ENCODE measurements at regions not wholly inside any gene's neighbourhood (a gene's known extent, or its start where the extent isn't known, plus 50 kb on each side); places are given as distances from the start of the nearest gene placed in this dataset.
A peak's percentile ranks its signal among the peaks of the same experiment; 100 is the strongest.
"Not testable (repeated sequence)": the region's sequence is repeated elsewhere in the genome, so short reads cannot be mapped to it uniquely, and the experiment has no call there.

DNA sequence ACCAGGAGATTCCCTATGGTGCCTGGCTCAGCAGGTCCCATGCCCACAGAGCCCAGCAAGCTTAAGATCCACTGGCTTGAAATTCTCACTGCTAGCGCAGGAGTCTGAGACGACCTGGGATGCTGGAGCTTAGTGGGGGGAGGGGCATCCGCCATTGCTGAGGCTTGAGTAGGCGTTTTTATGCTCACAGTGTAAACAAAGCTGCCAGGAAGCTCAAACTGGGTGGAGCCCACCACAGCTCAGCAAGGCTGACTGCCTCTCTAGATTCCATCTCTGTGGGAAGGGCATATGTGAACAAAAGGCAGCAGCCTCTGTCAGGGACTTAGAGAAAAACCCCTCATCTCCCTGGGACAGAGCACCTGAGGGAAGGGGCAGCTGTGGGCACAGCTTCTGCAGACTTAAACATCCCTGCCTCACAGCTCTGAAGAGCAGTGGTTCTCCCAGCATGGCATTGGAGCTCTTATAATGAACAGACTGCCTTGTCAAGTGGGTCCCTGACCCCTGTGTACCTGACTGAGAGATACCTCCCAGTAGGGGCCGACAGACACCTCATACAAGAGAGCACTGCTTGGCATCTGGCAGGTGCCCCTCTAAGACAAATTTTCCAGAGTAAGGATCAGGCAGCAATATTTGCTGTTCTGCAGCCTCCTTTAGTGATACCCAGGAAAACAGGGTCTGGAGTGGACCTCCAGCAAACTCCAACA, 231.5 kb upstream of the SETMAR start:
- peak; percentile 88 for DNase-seq (ENCODE audit: low read depth, low spot score)

DNA sequence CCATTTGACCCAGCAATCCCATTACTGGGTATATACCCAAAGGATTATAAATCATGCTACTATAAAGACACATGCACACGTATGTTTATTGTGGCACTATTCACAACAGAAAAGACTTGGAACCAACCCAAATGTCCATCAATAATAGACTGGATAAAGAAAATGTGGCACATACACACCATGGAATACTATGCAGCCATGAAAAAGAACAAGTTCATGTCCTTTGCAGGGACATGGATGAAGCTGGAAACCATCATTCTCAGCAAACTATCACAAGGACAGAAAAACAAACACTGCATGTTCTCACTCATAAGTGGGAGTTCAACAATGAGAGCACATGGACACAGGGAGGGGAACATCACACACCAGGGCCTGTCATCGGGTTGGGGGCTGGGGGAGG, 225.9 kb upstream of the SETMAR start:
- DNase-seq (ENCODE audit: low read depth, low spot score): not testable (repeated sequence)

DNA sequence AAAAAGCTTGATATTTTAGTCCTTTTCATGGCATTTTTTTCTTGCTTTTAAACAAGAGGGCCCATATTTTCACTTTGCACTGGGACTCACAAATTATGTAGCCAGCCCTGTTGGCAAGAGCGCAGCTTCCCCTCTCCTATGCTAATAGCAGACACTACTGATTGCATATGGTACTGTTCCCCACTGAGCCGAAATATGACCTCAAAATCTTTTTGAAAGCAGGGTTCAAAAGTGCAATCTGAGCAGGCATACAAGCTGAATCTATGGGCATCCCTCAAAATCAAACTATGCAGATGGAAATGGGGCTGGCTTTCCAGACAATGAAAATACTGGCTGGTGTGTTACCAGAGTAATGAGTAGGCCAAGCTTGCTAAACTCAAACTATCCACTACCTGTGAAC, 225.2 kb upstream of the SETMAR start:
- no peak for DNase-seq (ENCODE audit: low read depth, low spot score)

DNA sequence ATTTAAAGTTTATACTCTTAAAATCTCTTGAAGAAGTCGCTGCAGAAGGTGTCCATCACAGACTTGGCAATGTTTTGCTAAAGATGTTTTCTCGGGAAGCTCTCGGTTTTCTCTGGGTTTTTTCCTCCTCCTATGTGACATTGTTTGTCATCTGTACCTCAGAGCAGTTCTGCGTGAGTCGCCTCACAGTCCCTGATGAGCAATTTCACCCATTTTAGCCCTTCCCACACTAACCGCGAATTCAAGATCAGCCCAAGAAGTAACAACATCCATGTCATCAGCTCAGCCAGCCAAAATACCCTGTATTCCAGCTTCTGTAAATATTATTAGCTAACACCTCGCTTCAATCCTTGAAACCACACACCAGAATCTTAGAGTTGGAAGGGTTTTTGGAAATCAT, 224.3 kb upstream of the SETMAR start:
- DNase-seq (ENCODE audit: low read depth, low spot score): no peak

DNA sequence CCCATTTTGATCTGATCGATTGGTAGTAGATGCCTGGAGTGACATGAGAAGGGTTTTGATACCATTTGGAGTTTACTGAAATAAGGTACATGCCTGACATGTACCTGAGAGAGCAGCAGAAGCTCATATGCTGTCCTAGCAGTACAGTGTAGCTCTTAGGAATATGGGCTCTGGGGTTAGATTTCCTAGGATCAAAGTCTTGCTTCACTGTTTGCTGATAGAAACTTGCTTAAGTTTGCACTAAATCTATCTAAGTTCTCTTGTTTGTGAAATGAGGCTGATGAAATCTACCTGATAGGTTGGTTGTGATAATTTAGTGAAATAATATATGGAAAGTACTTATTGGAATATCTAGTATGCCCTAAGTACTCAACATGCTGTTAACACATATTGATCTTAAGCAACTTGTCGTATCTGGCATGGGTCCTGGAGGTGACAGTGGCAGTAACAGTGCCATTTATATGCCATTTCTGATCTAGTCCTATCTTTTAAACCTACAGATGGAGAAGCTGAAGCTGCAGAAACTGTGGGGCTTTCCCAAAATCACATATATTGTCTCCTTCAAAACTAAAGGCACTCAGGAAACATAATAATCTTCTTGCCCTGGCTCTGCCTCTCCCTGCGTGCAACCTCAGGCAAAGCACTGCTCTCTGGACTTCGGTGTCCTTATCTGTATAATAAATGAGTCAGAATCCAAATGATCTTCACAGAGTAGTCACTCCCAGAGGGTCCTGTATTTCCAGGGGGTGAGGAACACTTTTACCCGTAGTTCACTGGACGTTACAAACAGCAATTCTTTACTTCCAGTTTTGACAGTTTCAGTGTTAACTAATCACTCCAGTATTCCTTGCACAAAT, 223.6 kb upstream of the SETMAR start:
- no peak for DNase-seq (ENCODE audit: low read depth, low spot score)

DNA sequence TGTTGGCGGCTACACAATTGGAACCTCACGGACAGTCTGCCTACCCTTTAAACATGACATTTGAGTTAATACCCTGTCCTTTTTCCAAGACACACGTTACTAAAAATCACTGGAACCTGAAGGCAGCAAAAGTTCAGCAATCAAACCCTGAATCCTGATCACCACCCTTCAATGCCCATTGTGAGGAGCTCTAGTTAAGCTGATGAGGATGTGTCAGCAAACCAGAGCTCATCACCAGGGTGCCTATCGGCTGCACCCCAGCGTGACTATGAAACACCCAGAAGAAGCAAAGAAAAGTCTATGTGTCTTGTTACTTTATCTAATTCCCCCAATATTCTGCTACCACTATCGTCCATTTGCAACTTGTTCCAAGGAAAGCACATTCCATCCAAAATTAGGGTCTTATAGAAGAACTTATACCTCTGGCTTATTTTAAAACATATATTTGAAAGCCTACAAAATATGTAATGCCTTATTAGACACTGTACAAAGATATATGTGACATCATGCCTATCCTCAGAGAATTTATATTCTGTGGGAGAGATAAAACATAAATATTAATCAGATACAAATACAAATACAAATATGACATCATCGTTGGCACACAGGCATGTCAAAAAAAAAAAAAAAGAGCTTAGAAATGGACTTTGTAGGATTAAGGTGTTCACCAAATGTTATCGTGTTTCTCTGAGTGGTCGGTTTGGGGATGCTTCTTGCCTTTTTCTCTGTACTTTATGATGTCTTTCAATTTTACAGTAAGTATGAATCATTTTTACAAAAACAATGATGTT, 219.7 kb upstream of the SETMAR start:
- no peak for DNase-seq (ENCODE audit: low read depth, low spot score)

DNA sequence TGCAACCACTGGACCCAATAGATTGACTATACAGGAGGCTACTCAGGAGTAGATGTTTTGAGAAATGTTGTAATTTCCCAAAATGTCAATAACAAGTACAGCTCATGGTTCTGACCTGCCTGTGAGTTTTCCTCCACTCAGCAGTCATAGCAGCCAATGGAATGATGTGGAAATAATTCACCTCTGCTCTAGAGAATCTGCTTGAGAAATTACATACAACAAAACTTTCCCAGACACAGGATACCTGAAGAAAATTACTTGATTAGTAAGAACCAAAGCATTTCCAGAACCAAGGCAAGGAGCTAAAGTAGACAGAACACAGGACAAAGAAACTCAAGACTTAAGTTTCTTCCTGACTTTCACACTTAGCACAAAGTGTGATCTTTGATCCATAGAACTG, 218.9 kb upstream of the SETMAR start:
- no peak for DNase-seq (ENCODE audit: low read depth, low spot score)

DNA sequence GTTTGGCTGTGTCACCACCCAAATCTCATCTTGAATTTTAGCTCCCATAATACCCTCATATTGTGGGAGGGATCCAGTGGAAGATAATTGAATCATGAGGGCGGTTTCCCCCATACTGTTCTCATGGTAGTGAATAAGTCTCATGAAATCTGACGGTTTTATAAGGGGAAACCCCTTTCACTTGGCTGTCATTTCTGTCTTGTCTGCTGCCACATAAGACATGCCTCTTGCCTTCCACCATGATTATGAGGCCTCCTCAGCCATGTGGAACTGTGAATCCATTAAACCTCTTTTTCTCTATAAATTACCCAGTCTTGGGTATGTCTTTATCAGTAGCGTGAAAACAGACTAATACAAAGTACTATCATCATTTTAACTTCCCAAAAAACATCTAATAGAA, 216.5 kb upstream of the SETMAR start:
- DNase-seq (ENCODE audit: low read depth, low spot score): not testable (repeated sequence)

DNA sequence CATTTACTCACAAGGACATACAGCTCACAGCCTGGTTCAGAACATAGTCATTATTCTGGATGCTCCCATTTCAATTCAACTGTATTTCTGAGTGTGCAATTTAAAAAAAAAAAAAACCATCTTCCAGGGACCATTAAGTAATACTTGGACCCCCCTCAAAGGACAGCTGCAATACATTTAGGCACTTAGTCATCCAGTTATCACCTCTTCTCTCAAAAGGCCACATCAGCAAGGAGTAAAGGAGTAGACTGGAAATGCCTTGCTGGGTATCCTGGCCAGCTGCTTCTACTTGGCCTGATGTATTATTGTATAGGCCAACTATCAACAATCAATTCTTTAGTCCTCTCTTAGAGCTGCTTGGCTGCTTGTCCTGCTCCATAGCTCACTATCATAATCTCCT, 211.4 kb upstream of the SETMAR start:
- DNase-seq (ENCODE audit: low read depth, low spot score): no peak

DNA sequence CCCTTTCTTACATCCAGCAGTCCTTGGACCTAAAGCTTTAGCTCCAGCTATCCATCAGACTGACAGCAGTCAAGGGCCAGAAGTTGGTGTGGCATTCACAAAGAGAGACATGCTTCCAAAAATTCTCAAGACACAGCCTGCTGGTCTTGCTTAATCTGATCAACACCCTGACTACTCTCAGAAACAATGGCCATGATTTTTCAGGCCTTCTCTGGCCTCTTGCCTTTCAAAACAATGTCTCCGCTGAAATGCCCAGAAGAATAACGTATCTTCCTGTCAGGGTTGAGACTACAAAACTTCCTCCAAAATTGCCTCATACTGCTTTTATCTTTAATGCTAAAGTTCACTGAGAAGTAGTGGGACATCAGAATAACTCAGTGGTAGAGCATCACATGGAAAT, 205.4 kb upstream of the SETMAR start:
- DNase-seq (ENCODE audit: low read depth, low spot score): no peak

DNA sequence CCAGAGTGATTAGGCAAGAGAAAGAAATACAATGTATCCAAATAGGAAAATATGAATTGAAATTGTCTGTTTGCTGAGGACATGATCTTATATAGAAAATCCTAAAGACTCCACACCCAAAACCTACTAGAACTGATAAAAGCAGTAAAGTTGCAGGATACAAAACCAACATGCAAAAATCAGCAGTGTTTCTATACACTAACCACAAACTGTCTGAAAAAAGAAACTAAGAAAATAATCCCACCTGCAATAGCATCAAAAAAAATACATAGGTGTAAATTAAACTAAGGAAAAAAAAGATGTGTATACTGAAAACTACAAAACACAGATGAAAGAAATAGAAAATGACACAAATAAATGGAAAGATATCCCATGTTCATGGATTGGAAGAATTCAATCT, 203.6 kb upstream of the SETMAR start:
- no peak for DNase-seq (ENCODE audit: low read depth, low spot score)

DNA sequence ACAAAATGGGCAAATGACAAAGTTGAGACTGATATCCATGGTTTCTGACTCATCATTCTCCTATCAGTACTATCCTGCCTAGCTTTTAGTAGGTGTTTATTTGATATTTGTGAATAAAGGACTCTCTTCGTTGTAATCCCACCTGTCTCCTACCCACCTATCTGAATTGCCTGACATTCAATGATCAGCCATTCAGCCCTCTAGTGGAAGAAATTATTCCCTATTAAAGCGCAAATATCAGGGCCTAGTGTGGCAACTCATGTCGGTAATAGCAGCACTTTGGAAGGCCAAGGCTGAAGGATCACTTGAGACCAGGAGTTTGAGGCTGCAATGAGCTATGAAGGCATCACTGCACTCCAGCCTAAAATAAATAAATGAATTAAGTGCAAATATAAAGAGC, 195.7 kb upstream of the SETMAR start:
- no peak for DNase-seq (ENCODE audit: low read depth, low spot score)

DNA sequence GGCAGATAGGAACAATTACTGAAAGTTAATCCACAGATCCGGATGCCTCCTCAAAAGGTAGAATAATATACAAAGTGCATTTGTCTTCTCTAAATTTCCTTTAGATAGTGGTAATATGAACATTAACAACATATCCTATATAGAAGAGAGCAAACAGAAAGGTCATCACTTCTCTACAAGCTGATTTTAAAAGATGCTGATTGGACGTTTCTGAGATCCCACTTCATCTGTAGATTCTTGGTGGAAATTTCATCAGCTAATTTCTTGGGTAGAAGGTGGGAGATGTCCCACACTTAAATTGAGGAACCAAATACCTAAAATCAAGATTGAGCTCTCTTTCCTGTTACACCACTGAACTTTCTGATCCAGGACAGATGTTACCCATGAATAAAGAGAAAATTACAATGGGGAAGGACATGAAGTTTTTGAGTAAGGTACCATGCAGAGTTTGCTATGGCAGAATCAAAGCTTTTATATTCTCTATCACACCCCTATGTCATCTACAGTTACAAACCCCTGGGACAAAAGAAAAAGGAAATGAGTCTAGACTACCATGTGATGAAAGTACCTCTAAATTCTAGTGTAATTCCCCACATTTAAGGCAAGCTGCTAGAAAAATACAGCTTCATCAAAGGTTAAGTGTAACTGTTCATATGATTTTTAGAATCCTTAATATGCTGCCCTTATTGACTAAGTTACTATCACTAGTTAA, 189.2 kb upstream of the SETMAR start:
- no peak for DNase-seq (ENCODE audit: low read depth, low spot score)

DNA sequence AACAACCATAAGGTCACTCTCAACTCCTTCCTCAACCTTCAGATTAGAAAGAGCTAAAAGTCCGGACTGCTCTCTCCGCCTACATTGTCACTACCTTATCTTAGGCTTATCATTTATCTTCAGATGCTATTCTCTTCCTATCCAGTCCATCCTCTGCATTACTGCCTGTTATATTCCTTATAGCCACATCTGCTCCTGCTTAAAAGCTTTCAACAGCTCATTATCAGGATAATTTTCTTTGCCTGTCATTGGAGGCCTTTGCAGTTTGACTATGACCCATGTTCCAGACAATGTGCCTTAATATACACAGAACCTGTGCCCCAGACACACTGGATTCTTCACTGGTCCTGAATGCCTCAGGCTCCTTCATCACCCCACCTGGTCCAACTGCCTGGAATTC, 184.1 kb upstream of the SETMAR start:
- DNase-seq (ENCODE audit: low read depth, low spot score): no peak

DNA sequence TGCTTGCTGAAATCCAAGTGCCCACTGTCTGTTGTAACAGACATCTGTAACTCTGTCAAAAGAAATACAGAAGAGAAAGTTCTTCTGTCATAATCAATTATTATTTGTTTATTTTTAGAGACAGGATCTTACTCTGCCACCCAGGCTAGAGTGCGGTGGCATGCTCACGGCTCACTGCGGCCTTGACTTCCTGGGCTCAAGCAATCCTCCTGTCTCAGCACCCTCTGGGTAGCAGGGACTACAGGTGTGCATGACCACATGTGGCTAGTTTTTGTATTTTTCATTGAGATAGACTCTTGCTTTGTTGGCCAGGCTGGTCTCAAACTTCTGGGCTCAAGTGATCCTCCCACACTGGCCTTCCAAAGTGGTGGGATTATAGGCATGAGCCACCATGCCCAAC, 177.6 kb upstream of the SETMAR start:
- no peak for DNase-seq (ENCODE audit: low read depth, low spot score)

DNA sequence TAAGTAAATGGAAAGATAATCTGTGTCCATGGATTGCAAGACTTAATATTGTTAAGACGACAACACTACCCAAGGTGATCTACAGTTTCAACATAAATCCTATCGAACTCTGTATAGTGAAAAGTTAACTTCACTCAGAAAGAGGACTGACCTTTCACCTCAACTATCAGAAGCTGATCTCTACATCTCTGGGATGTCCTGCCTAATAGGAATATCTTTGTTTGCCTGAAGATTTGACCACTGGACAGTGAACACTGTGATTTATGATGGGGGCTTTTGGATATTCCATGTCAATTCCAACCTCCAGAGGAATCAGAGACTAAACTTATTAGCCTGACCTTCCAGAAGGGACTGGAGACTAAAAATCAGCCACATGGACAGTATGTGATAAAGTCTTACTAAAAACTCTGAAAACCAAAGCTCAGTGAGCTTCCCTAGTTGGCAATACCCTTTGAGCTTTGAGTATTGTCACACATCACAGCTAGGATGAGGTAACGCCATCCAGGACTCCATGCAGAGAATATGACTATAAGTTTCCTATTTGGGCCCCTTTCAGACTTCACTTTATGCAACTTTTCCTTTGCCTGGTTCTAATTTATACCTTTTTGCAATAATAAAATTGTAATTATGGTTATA, 164.9 kb upstream of the SETMAR start:
- DNase-seq (ENCODE audit: low read depth, low spot score): no peak

DNA sequence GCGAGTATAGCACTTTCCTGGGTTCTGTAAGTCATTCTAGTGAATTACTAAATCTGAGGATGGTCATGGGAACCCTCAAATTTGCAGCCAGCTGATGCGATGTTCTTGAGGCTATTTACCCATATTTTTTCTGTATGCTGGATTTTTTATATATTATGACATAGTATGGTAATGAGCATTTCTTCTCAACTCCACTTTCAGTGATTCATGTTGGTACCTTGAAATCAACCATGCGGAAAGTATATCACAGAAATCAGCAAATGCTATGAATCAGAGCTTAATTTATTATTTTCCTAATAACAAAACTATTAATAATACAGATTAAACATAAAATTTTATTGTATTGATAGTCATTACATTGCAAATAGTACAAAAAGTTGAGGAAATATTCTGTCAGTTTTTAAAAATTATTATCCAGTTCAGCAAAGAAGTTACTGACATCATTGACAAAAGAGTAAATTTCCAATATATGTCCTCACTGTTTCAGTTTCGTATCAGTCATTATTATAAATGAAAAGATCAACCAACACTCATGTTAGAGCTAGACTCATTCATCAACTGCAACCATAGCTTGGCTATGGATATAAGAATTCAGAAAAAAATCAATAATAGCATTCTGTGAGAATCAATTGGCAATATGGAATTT, 164.3 kb upstream of the SETMAR start:
- DNase-seq (ENCODE audit: low read depth, low spot score): no peak

DNA sequence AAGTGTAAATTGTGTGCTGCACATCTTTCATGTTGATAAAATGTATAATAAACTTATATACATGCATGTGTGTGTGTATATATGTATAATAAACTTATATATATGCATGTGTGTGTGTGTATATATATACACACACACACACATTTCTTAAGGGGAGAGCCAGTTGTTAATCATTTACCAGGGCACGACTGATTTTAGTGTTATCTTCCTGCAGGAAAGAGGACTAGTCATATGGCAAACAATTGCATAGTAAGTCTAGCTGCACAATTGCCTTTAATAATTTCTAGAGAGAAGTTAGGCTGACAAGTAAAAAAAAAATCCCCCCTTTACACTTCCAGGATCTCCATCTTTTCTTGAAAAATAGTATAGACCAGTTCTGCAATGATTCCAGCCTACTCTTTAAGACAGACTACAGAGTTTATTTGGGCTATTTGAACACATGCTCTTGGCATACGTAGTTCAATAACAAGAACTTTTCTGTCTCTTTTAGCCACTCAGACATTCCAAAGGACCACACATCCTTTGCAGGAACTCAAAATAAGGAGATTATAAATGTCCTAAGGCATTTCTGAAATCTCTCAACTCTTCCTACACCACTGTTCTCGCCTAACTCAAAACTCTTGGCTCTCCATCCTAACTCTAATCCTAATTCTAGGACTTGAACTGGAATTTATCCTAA, 163.6 kb upstream of the SETMAR start:
- no peak for DNase-seq (ENCODE audit: low read depth, low spot score)

DNA sequence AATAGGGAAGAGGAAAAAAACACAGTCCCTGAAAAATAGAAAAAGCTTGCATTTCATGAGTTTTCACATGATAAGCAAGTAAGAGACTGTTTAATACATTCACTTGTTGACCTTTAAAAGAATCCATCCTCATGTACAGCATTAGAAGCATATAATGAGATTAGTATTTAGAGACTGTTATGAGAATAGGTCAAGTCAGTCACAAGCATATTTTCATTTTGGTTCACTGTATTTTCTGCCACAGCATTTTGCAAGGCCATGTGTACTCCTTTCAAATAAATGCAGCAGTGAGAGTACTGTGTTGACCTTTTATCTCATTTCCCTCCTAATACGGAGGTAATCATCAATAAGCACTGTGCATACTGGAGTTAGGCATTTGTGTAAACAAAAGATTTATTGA, 162.2 kb upstream of the SETMAR start:
- DNase-seq (ENCODE audit: low read depth, low spot score): no peak

DNA sequence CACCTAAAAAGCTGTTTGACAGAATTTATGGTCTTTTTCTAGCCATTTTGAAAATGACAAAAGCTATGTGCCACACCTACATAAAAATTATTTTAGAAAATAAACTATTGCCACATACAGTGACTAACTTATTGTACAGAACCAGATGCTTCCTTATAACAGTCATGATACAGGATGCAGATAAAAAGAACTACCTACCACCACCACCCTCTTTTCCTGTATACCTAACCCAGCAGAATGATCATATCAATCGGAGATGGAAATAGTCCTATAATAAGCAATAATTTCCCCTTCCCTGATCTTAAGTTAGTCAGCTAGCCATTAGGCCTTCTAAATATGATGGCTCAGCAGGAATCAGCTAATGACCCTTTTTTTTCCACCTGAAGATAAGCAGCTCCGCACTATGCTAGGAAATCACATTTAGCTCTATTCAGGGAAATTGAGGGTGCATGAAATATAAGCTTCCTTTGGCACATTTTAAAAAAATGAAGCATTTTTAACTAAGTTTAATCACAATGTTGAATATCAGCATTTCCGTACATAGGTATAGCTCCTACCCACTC, 155.5 kb upstream of the SETMAR start:
- DNase-seq (ENCODE audit: low read depth, low spot score): no peak

Measured in ELF-1 (cell line).